ENCODE measurements at regions not wholly inside any gene's neighbourhood (a gene's known extent, or its start where the extent isn't known, plus 50 kb on each side); places are given as distances from the start of the nearest gene placed in this dataset.

DNA sequence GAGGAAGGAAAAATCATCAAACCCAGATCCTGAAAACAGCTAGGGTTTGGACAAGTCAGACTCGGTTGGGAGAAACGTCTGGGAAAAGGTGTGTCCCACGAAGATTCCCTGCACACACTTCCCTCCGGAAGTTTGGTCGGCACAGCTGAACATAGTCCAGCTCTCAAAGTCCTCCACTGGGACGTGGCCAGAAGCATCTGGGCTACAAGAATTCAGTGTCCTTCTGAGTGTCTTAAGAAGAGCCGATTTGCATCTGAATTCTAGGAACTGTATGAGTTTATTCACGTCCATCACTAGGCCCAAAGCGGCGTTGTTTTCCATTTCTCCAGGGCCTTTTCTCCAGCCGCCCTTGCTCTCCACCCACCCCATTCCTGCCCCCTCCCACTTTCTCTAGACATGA is 109.1 kb downstream of the C17orf67 start:
- in situ Hi-C loops (cut with HindIII; ENCODE audit: low pct_unique_long_range_greater_than_20kb, low sequenced_read_pairs): no loop called here

DNA sequence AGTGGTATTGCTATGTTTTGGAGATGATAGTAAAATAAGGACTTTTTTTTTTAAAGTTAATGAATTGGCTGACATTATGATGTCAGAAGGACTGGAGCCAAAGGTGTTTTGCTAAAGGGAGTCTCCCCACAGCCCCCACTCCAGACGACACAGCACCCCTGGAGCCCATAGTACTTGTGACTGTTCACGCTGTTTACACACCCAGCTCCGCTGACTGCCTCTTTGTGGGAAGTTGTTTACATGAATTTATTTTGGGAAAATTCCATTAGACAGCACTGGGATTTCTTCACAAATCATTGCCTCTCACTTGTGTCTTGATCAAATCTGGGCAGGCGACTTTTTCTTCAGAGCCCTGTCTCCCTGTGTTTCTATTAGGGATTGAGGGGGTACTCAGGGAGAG is 108.6 kb downstream of the C17orf67 start:
- ATAC-seq (no peak), DNase-seq (ENCODE audit: low read depth, low spot score) (no peak)
- Histone ChIP-seq H3K27ac (ENCODE audit: low read length) (no peak overlapping the region), H3K36me3 (ENCODE audit: control insufficient read depth, insufficient read depth, low read length) (no peaks in the 10 kb centered on the region), H3K4me3 (ENCODE audit: low read depth in 2 of 2, low read length in 2 of 2) (no peak overlapping the region), H3K4me1 (ENCODE audit: control insufficient read depth, insufficient read depth, low read length) (no peaks in the 10 kb centered on the region), H3K27me3 (ENCODE audit: control insufficient read depth, insufficient read depth, low read length) (no peaks in the 10 kb centered on the region), H3K9me3 (ENCODE audit: control insufficient read depth, insufficient read depth, low read depth, low read length) (no peaks in the 10 kb centered on the region)
- POLR2A ChIA-PET: interaction anchor here (0.6 kb wide), 1 partner anchor 433 kb away, joined by 4 read pairs; no protein-coding TSS in a partner anchor
- in situ Hi-C loops (cut with HindIII; ENCODE audit: low pct_unique_long_range_greater_than_20kb, low sequenced_read_pairs) (no loop called here), intact Hi-C loops (cut with micrococcal nuclease; ENCODE audit: unreplicated experiment) (no loop called here)
- TF ChIP-seq POLR2AphosphoS5 (IDR thresholded peaks at IDR 0.05; ENCODE audit: low read depth, low read length) (no peak), SIN3A (IDR thresholded peaks at IDR 0.05; ENCODE audit: borderline replicate concordance, insufficient read depth, low read depth, low read length) (no peak), TCF7L2 (IDR thresholded peaks at IDR 0.05; ENCODE audit: low read depth, low read length) (no peak)
- TF ChIP-seq, protein P1, sequence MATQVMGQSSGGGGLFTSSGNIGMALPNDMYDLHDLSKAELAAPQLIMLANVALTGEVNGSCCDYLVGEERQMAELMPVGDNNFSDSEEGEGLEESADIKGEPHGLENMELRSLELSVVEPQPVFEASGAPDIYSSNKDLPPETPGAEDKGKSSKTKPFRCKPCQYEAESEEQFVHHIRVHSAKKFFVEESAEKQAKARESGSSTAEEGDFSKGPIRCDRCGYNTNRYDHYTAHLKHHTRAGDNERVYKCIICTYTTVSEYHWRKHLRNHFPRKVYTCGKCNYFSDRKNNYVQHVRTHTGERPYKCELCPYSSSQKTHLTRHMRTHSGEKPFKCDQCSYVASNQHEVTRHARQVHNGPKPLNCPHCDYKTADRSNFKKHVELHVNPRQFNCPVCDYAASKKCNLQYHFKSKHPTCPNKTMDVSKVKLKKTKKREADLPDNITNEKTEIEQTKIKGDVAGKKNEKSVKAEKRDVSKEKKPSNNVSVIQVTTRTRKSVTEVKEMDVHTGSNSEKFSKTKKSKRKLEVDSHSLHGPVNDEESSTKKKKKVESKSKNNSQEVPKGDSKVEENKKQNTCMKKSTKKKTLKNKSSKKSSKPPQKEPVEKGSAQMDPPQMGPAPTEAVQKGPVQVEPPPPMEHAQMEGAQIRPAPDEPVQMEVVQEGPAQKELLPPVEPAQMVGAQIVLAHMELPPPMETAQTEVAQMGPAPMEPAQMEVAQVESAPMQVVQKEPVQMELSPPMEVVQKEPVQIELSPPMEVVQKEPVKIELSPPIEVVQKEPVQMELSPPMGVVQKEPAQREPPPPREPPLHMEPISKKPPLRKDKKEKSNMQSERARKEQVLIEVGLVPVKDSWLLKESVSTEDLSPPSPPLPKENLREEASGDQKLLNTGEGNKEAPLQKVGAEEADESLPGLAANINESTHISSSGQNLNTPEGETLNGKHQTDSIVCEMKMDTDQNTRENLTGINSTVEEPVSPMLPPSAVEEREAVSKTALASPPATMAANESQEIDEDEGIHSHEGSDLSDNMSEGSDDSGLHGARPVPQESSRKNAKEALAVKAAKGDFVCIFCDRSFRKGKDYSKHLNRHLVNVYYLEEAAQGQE (IDR thresholded peaks at IDR 0.05; ENCODE audit: insufficient read depth in 1 of 2, low read depth in 2 of 2, low read length in 1 of 2): no peak
- TF ChIP-seq, protein P2, sequence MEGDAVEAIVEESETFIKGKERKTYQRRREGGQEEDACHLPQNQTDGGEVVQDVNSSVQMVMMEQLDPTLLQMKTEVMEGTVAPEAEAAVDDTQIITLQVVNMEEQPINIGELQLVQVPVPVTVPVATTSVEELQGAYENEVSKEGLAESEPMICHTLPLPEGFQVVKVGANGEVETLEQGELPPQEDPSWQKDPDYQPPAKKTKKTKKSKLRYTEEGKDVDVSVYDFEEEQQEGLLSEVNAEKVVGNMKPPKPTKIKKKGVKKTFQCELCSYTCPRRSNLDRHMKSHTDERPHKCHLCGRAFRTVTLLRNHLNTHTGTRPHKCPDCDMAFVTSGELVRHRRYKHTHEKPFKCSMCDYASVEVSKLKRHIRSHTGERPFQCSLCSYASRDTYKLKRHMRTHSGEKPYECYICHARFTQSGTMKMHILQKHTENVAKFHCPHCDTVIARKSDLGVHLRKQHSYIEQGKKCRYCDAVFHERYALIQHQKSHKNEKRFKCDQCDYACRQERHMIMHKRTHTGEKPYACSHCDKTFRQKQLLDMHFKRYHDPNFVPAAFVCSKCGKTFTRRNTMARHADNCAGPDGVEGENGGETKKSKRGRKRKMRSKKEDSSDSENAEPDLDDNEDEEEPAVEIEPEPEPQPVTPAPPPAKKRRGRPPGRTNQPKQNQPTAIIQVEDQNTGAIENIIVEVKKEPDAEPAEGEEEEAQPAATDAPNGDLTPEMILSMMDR (IDR thresholded peaks at IDR 0.05): no peak
- CTCF ChIA-PET: no interaction called here
- no TSS peak for BruUV-seq (replicated peaks)

More for the DNA sequence above, 109.1 kb downstream of the C17orf67 start:
- no peaks in the 10 kb centered on the region for H3K27me3 ChIP-seq (ENCODE audit: control insufficient read depth, insufficient read depth, low read length)
- H3K4me1 ChIP-seq (ENCODE audit: control insufficient read depth, insufficient read depth, low read length): no peaks in the 10 kb centered on the region
- TF ChIP-seq SIN3A (IDR thresholded peaks at IDR 0.05; ENCODE audit: borderline replicate concordance, insufficient read depth, low read depth, low read length) (no peak), POLR2AphosphoS5 (IDR thresholded peaks at IDR 0.05; ENCODE audit: low read depth, low read length) (no peak), TCF7L2 (IDR thresholded peaks at IDR 0.05; ENCODE audit: low read depth, low read length) (no peak)
- TF ChIP-seq, protein P1 (IDR thresholded peaks at IDR 0.05; ENCODE audit: insufficient read depth in 1 of 2, low read depth in 2 of 2, low read length in 1 of 2): no peak
- TF ChIP-seq, protein P2 (IDR thresholded peaks at IDR 0.05): no peak
- ChIA-PET POLR2A (interaction anchor here (0.6 kb wide), 1 partner anchor 433 kb away, joined by 4 read pairs; no protein-coding TSS in a partner anchor), CTCF (no interaction called here)
- no peak overlapping the region for H3K27ac ChIP-seq (ENCODE audit: low read length)
- ATAC-seq: no peak
- no peaks in the 10 kb centered on the region for H3K9me3 ChIP-seq (ENCODE audit: control insufficient read depth, insufficient read depth, low read depth, low read length)
- no peak overlapping the region for H3K4me3 ChIP-seq (ENCODE audit: low read depth in 2 of 2, low read length in 2 of 2)
- no peaks in the 10 kb centered on the region for H3K36me3 ChIP-seq (ENCODE audit: control insufficient read depth, insufficient read depth, low read length)
- BruUV-seq (replicated peaks): no TSS peak
- intact Hi-C loops (cut with micrococcal nuclease; ENCODE audit: unreplicated experiment): no loop called here
- DNase-seq (ENCODE audit: low read depth, low spot score): no peak

Measured in Panc1 (cell line).